ENCODE measurements at regions not wholly inside any gene's neighbourhood (a gene's known extent, or its start where the extent isn't known, plus 50 kb on each side); places are given as distances from the start of the nearest gene placed in this dataset.

GRCh38 chr5:17763301-17763700 lies 129.0 kb downstream of the TAF11L14 start:
- no peak for FAIRE-seq

- no peak for FAIRE-seq
Measured at GRCh38 chr5:17766031-17766430, 131.8 kb downstream of the TAF11L14 start.

GRCh38 chr5:17769277-17769676 lies 135.0 kb downstream of the TAF11L14 start:
- no peak for FAIRE-seq

- FAIRE-seq = no peak
Measured at GRCh38 chr5:17772232-17772631, 138.0 kb downstream of the TAF11L14 start.

- no peak for FAIRE-seq
Measured at GRCh38 chr5:17785774-17786173, 151.5 kb downstream of the TAF11L14 start.

- FAIRE-seq = no peak
Measured at GRCh38 chr5:17788351-17788750, 154.1 kb downstream of the TAF11L14 start.

- FAIRE-seq = no peak
Measured at GRCh38 chr5:17794201-17794600, 159.9 kb downstream of the TAF11L14 start.

GRCh38 chr5:17794815-17795214 lies 160.6 kb downstream of the TAF11L14 start:
- FAIRE-seq = no peak

- no peak for FAIRE-seq
Measured at GRCh38 chr5:17796142-17796541, 161.9 kb downstream of the TAF11L14 start.

GRCh38 chr5:17796757-17797396 lies 162.6 kb downstream of the TAF11L14 start:
- no peak for FAIRE-seq

- no peak for FAIRE-seq
Measured at GRCh38 chr5:17799521-17799920, 165.3 kb downstream of the TAF11L14 start.

GRCh38 chr5:17801595-17801994 lies 167.3 kb downstream of the TAF11L14 start:
- FAIRE-seq = no peak

GRCh38 chr5:17802256-17802655 lies 168.0 kb downstream of the TAF11L14 start:
- no peak for FAIRE-seq

GRCh38 chr5:17803971-17804370 lies 169.7 kb downstream of the TAF11L14 start:
- FAIRE-seq = no peak

GRCh38 chr5:17805227-17805825 lies 171.1 kb downstream of the TAF11L14 start:
- no peak for FAIRE-seq

GRCh38 chr5:17806818-17807468 lies 172.7 kb downstream of the TAF11L14 start:
- FAIRE-seq = no peak

- no peak for FAIRE-seq
Measured at GRCh38 chr5:17808566-17808965, 174.3 kb downstream of the TAF11L14 start.

- no peak for FAIRE-seq
Measured at GRCh38 chr5:17810734-17811133, 176.5 kb downstream of the TAF11L14 start.

GRCh38 chr5:17813214-17813613 lies 179.0 kb downstream of the TAF11L14 start:
- no peak for FAIRE-seq

GRCh38 chr5:17816505-17816904 lies 182.2 kb downstream of the TAF11L14 start:
- no peak for FAIRE-seq

- no peak for FAIRE-seq
Measured at GRCh38 chr5:17816944-17817343, 182.7 kb downstream of the TAF11L14 start.

GRCh38 chr5:17817990-17818389 lies 183.7 kb downstream of the TAF11L14 start:
- FAIRE-seq = no peak

GRCh38 chr5:17819783-17820182 lies 185.5 kb downstream of the TAF11L14 start:
- FAIRE-seq = no peak

GRCh38 chr5:17828681-17829080 lies 194.4 kb downstream of the TAF11L14 start:
- no peak for FAIRE-seq
